ENCODE measurements at regions not wholly inside any gene's neighbourhood (a gene's known extent, or its start where the extent isn't known, plus 50 kb on each side); places are given as distances from the start of the nearest gene placed in this dataset.

DNA sequence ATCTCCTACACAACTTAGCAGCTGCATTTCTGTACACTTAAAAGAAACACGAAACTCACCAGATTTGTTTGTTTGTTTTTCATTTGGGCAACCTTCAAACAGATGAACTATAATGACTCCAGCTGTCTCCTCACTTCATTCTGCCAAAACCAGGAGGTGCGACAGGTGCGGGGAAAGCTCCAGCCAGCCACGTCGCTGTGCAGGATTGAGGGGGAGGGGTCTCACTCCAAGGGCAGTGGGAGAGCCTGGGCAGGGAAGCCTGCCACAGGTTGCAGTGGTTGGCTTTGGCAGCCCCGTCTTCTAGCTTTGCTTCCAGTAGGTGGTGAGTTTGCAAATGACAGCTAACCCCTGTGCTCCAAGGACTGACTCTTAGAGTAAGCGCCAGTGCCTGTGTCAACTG lies 215.8 kb downstream of the CEMIP2 start:
- TF ChIP-seq POLR2A (IDR thresholded peaks at IDR 0.05; ENCODE audit: low read depth, low read length) (no peak), POLR2AphosphoS5 (IDR thresholded peaks at IDR 0.05; ENCODE audit: low read depth, low read length) (no peak), TAF1 (IDR thresholded peaks at IDR 0.05; ENCODE audit: low read depth, low read length) (no peak), SPI1 (IDR thresholded peaks at IDR 0.05; ENCODE audit: low read depth, low read length) (no peak), POU2F2 (IDR thresholded peaks at IDR 0.05; ENCODE audit: low read depth, low read length) (no peak), PAX5 (IDR thresholded peaks at IDR 0.05; ENCODE audit: insufficient read depth, low read length, severe bottlenecking) (no peak)

Data from GM12891 (cell line).